ENCODE measurements at regions not wholly inside any gene's neighbourhood (a gene's known extent, or its start where the extent isn't known, plus 50 kb on each side); places are given as distances from the start of the nearest gene placed in this dataset.
"Not testable (repeated sequence)": the region's sequence is repeated elsewhere in the genome, so short reads cannot be mapped to it uniquely, and the experiment has no call there.

DNA sequence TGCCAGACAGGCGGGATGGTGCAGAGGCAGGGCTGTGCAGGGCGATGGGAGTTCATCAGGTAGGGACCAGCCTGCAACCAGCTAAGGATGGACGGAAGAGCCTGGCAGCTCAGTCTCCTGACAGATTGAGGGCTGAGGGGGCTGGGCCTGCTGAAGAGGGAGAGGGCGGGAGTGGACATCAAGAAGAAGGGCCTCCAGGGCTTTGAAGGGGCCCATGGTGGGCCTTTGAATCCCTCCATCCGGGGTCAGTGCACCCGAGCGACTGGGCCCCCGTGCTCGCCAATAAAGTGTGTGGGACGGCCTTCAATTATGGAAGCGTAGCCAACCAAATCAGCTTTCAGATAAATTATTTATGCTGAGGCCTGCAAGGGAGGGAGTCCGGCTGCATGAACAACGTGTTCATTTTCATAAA lies 431.2 kb downstream of the RPS24 start:
- no peak for DNase-seq (ENCODE audit: extremely low read depth, low read depth)

DNA sequence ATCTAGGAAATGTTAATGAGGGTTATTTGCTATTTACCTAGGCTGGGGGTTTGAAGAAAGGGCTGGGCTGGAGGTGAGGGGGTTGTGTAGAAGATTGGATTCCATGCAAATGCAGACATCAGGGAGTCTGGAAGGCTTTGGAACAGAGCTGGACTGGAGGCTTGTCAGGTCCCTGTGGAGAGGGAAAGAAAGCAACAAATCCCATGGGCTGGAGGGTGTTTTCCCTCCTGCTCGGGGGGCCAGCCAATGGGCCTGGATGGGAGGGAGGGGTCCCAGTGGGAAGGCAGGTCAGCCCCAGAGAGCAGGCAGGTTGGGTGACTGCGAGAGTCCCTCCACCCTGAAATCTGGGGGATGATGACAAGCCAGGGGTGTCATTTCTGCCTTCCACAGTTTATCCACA lies 431.8 kb downstream of the RPS24 start:
- no peak for DNase-seq (ENCODE audit: extremely low read depth, low read depth)

GRCh38 chr10:78467496-78468106 lies 433.9 kb downstream of the RPS24 start:
- no peak for DNase-seq (ENCODE audit: extremely low read depth, low read depth)

- DNase-seq (ENCODE audit: extremely low read depth, low read depth) = not testable (repeated sequence)
Measured at GRCh38 chr10:78468731-78469130, 435.1 kb downstream of the RPS24 start.

DNA sequence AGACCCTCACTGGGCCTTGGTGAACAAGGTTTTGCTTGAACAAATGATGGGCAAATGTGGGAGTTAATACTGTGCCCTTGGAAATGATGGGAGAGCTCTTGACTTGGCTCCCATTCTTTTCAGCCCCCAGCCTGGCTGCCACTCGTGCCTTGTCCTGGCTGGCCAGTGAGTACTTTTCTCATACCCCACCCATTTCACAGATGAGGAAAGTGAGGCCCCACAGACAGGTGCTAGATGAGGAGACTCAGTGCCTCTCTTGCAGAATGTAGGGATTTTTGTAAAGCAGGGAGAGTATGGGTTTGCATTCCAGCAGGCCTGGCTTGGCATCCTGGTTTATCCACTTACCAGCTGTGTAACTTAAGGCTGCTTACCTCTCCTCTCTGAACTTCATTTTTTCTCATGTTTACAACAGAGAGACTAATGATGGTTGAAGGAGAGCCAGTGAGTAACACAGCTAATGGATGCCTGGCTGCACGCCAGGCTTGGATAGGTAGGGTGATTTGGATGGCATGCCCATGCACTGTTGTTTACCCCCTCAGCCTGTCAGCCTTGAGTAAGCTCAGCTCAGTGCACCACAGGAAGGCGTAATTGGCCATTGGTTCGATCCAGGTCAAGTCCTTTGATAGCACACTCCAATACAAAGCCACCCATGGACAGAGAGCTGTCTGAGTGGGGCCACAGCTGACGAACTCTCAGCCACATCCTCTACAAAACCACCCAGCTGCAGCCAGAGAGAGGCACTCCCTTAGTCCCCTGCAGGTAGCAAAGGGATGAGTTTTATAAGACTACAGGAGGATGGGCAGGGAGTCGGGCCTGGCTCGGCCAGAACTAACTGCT lies 436.8 kb downstream of the RPS24 start:
- DNase-seq (ENCODE audit: extremely low read depth, low read depth) = no peak

DNA sequence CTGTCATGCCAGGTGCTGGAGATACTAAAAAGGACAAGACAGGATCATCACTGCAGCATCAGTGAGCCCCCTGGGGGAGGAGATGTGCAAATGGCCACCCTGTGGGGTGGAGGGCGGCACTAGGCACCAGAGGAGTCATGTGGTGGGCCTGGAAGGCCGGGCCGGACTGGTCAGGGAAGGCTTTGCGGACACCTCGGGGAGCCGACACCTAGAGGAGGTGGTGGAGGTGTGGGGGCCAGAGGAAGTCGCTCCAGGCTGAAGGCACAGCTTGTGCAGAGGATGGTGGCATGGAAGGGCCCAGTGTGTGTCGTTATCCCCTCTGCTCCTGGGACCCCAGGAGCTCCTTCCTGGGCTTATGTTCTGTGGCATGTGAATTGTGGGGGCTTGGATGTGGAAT lies 437.7 kb downstream of the RPS24 start:
- no peak for DNase-seq (ENCODE audit: extremely low read depth, low read depth)

DNA sequence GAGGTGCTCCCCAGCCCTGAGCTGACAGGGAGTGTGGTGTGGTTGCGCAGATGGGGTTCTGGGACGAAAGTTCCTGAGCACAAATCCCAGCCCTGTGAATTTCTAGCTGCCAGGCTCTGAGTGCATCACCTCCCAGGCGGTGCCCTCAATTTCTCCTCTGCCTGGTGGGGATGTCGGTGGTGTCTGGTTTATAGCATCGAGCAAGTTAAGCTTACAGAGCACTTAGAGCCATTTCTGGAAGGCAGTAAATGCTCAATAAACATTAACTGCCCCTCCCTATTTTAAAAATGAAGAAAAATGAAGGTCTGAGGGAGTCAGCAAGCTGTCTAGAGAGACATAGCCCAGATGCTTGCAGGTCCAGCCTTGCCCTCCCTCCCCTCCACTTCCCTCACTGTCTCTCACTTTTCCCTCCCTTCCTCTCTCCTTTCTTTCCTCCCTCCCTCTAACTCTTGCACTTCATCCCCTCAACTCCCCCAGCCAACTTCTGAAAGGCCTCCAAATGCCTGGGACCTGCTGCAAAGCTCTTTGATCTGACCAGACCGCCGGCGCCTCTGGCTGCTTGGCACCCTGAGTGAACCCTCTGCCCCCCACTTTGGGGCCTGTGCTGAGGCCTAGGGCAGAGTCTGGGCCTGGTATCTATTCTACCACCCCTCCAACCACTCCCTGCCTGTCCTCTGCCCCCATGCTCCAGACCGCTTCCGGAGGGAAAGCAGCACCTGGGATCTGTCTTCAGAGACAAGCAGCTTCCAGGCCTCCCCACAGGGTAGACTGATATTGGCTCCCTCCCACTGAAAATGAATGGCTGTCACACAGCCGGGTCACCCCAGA lies 438.3 kb downstream of the RPS24 start:
- no peak for DNase-seq (ENCODE audit: extremely low read depth, low read depth)

GRCh38 chr10:78472551-78472890 lies 438.9 kb downstream of the RPS24 start:
- DNase-seq (ENCODE audit: extremely low read depth, low read depth) = no peak

DNA sequence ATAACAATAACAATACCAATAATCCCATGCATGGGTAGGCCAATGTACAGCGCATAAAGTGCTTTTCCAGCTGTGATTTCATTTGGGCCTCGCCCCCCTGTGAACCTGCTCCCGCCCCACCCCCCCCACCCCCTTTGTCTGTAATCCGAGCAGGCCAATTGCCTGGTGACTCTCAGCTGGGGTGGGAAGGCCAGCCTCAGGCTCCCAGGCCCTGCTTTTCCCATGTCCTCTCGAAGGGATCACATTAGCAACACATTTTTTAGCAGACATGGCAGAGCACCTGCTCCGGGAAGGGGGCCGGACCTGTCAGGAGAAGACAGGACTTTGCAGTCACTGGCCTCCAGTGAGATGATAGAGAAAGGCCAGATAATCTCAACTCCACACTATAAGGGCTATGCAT lies 439.3 kb downstream of the RPS24 start:
- no peak for DNase-seq (ENCODE audit: extremely low read depth, low read depth)

- no peak for DNase-seq (ENCODE audit: extremely low read depth, low read depth)
Measured at GRCh38 chr10:78474743-78475142, 441.1 kb downstream of the RPS24 start.

DNA sequence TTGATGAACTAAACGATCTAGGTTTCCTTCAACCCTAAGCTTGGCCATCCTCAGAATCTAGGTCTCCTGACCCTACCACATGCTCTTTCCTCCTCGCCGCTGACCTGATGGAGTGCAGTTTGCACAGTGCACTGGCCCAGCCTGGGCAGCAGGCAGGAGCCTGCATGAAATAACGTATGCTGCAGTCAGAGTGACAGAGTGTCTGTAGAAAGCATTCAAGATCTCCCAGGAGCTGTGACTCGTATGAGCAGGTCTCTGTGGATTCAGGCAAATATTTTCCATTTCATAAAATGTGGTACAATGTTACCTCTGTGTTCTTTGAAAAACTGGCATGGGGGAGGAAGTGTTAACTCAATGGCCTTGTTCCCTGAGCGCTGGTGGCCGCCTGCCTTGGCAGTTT lies 441.8 kb downstream of the RPS24 start:
- DNase-seq (ENCODE audit: extremely low read depth, low read depth) = no peak

GRCh38 chr10:78476156-78476555 lies 442.5 kb downstream of the RPS24 start:
- no peak for DNase-seq (ENCODE audit: extremely low read depth, low read depth)

DNA sequence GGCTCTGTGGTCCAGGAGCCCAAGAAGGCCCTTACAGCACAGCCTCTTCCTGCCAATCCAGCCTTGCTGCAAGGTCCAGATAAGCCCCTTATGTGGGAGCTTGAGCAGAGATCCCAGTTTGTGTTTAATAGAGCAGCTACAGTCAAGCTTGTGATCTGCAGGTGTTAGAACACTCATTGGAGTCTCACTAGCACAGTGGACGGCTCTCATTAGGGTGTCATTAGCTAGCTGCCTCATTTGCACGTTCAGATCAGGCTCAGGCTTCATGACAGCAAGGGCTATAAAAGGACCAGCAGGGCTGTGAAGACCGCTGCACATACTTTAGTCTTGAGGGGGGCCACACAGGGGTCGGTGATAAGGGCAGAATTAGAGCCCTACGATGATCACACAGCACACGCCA lies 443.2 kb downstream of the RPS24 start:
- DNase-seq (ENCODE audit: extremely low read depth, low read depth) = no peak

- DNase-seq (ENCODE audit: extremely low read depth, low read depth) = no peak
Measured at GRCh38 chr10:78478919-78479318, 445.3 kb downstream of the RPS24 start.

- DNase-seq (ENCODE audit: extremely low read depth, low read depth) = no peak
Measured at GRCh38 chr10:78479467-78479866, 445.8 kb downstream of the RPS24 start.

GRCh38 chr10:78481842-78482241 lies 448.2 kb downstream of the RPS24 start:
- DNase-seq (ENCODE audit: extremely low read depth, low read depth) = no peak

GRCh38 chr10:78483641-78484040 lies 450.0 kb downstream of the RPS24 start:
- no peak for DNase-seq (ENCODE audit: extremely low read depth, low read depth)

GRCh38 chr10:78489034-78489433 lies 455.4 kb downstream of the RPS24 start:
- DNase-seq (ENCODE audit: extremely low read depth, low read depth) = no peak

DNA sequence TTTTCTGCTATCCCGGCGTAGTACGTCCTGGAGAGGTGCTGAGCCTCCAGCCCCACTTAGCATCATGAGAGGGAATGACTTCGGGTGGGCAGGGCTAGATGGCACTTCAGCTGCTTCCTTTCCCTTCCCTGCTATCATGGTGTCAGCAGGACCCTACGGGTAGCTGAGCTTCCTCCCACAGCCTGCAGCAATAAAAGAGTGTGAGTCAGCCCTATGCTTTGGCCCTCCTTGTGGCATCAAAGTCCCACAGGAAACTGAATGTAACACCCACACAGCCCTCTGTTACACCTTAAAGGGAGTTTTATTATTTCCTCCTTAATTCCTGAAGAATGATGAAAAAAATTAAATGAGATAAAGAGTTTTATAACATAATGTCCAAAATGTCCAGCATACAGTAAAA lies 458.1 kb downstream of the RPS24 start:
- no peak for DNase-seq (ENCODE audit: extremely low read depth, low read depth)

GRCh38 chr10:78492424-78492823 lies 458.8 kb downstream of the RPS24 start:
- no peak for DNase-seq (ENCODE audit: extremely low read depth, low read depth)

GRCh38 chr10:78494179-78494578 lies 460.5 kb downstream of the RPS24 start:
- DNase-seq (ENCODE audit: extremely low read depth, low read depth) = no peak
